ENCODE measurements at regions not wholly inside any gene's neighbourhood (a gene's known extent, or its start where the extent isn't known, plus 50 kb on each side); places are given as distances from the start of the nearest gene placed in this dataset.

DNA sequence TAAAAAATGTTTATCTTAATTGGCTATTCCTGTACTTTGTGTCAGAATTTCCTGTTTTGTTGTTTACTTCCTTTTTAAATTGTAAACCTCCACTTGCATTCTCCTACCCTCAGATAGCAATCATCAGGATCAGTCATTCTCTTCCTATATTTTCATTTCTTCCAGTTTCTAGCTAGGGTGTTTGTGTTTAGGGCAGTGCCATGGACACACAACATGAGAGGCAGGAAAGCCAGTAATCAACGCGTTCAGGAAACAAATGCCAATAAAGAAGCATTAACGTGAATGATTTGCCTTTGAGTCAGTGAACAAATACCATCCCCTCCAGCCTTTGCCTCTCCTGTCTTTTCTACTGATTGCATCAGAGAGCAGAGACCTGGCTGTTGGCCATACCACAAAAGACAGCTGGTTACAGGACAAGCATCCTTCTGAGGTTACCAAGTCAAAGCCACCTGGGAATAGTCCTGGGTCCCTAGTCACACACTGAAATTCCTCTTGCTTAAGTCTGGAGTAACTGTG is 56.7 kb upstream of the FHL2 start:
- DNase-seq (ENCODE audit: extremely low read depth in 1 of 2, low read depth in 1 of 2) = no peak

DNA sequence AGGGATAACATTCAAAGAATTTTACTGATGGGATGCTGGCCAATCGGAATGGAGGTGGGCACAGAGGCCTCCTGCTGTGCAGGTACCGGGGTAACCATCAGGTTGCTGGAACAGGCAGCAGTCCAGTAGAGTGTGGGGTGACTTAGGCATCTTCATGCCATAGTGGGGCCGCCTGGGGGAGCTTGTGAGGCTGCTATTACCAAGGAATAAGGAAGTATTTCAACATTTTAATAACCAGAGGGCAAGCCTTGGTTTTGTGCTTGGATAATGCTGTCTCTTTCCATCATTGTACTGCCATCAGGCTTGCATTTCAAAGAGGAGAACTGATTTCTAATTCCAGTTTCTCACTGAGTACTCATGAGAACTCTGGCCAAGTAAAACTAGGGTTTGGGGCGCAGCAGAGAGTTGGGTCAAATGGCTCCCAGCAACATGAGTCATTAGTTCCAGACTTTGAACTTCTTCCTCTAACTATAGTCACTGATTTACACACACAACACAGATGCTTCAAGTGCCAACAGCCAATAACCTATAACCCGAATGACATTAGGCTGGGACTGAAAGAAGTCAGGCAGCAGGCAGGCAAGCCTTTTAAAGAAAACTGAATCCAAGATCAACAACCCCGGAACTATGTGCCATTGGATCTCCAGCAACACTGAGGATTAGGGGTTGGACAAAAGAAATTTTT is 56.1 kb upstream of the FHL2 start:
- DNase-seq (ENCODE audit: extremely low read depth in 1 of 2, low read depth in 1 of 2) = no peak

- no peak for DNase-seq (ENCODE audit: extremely low read depth in 1 of 2, low read depth in 1 of 2)
Observed at GRCh38 chr2:105451571-105452166, 52.8 kb upstream of the FHL2 start.

GRCh38 chr2:105450471-105450870 is 51.6 kb upstream of the FHL2 start:
- DNase-seq (ENCODE audit: extremely low read depth in 1 of 2, low read depth in 1 of 2) = no peak

DNA sequence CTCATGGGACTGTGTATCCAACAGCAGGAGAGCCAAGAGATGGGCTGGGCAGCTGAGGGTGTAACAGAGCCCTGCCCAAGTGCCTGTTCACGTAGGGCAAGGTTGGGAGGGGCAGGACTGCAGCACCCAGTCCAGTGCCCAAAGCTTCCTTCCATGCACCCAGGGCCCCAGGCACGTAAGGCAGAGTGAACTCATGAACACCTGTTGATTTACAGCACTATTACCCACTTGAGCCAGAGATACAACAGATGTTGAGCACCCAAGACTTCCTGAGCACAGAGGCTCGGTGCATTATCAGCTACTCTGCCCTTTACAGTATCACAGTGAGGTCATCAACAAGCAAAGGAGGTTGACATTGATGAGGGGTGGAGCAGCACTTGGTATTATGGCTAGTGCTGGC is 50.2 kb upstream of the FHL2 start:
- DNase-seq (ENCODE audit: extremely low read depth in 1 of 2, low read depth in 1 of 2) = no peak
